Ascending aorta (tissue), 2 donors: ENCODE measurements at regions not wholly inside any gene's neighbourhood (a gene's known extent, or its start where the extent isn't known, plus 50 kb on each side); places are given as distances from the start of the nearest gene placed in this dataset.

Source experiments
- DNase-seq, 2 donors: peaks; one replicate each; pipeline ENCODE4 v3.0.0-alpha.2; 2019; ENCODE audit warnings: low spot score in 2 of 2
- H3K27ac ChIP-seq, 2 donors: fragments of 200-600 bp; sonication (generic); one replicate each; pipeline ENCODE4 v1.5.1; 2016 to 2017; ENCODE audit warnings: mild to moderate bottlenecking in 1 of 2
- H3K27me3 ChIP-seq: fragments of 200-600 bp; sonication (generic); one replicate; pipeline ENCODE4 v1.5.1; 2017
- H3K36me3 ChIP-seq, 2 donors: fragments of 200-600 bp; sonication (generic); one replicate each; pipeline ENCODE4 v1.5.1; 2016
- H3K4me1 ChIP-seq, 2 donors: fragments of 200-600 bp; sonication (generic); one replicate each; pipeline ENCODE4 v1.5.1; 2016 to 2017; ENCODE audit warnings: mild to moderate bottlenecking in 1 of 2
- H3K4me3 ChIP-seq, 2 donors: fragments of 200-600 bp; sonication (generic); one replicate each; pipeline ENCODE4 v1.5.1; 2016 to 2017; ENCODE audit warnings: mild to moderate bottlenecking in 1 of 2
- H3K9me3 ChIP-seq, 2 donors: fragments of 200-600 bp; sonication (generic); one replicate each; pipeline ENCODE4 v1.5.1; 2016
- intact Hi-C: fragments of 100-400 bp; cut with DNase I; formaldehyde crosslinking; loops from one replicate; pipeline ENCODE4 v1.15.1; 2023
- TF ChIP-seq, protein P1 (sequence below), 3 experiments: fragments of 200-600 bp in 2 of 3; fragments of 450-650 bp in 1 of 3; sonication (generic) in 2 of 3; IDR thresholded peaks; one replicate each; pipeline ENCODE4 v1.5.1; 2016 to 2019; ENCODE audit warnings: antibody characterized with exemption in 3 of 3, mild to moderate bottlenecking in 1 of 3, moderate library complexity in 1 of 3

GRCh38 chr1:82799261-82799660 is 998.5 kb downstream of the ADGRL2 start:
- Histone ChIP-seq H3K27me3 (no peaks in the 10 kb centered on the region), H3K4me3 (no peak overlapping the region), H3K36me3 (no peaks in the 10 kb centered on the region), H3K9me3 (no peaks in the 10 kb centered on the region), H3K4me1 (no peaks in the 10 kb centered on the region), H3K27ac (no peak overlapping the region)
- intact Hi-C loops: no loop called here
- TF ChIP-seq, protein P1, sequence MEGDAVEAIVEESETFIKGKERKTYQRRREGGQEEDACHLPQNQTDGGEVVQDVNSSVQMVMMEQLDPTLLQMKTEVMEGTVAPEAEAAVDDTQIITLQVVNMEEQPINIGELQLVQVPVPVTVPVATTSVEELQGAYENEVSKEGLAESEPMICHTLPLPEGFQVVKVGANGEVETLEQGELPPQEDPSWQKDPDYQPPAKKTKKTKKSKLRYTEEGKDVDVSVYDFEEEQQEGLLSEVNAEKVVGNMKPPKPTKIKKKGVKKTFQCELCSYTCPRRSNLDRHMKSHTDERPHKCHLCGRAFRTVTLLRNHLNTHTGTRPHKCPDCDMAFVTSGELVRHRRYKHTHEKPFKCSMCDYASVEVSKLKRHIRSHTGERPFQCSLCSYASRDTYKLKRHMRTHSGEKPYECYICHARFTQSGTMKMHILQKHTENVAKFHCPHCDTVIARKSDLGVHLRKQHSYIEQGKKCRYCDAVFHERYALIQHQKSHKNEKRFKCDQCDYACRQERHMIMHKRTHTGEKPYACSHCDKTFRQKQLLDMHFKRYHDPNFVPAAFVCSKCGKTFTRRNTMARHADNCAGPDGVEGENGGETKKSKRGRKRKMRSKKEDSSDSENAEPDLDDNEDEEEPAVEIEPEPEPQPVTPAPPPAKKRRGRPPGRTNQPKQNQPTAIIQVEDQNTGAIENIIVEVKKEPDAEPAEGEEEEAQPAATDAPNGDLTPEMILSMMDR (IDR thresholded peaks at IDR 0.05): no peak
- DNase-seq: no peak

DNA sequence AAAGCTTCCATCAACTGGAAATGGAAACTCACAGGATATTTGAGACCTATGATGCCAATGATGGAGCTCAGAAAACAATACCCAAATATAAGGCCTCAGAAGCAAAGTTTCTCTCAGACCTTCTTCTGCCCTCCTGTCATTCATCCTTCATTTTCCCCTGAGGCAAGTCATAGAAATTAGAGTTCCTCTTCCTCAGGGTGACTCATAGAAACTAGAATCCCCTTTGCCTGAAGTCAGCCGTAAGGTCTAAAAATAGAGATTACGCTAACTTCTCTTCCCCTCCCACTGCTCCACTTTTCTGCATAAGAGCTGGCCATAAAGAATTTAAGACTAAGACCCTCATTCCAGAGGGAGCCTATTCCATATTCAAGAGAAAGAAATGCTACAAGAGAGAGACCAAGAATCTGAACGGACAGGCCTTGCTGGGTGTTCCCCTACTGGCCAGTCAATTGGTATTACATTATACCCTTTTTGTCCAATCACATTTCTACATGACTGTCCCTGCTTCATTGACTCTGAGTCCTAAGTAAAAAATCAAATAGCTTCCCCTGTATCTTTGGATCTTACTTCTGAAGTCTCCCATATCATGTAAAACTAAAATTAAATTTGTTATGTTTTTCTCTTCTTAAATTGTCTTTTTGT is 994.9 kb downstream of the ADGRL2 start:
- no peak overlapping the region for H3K4me3 ChIP-seq
- intact Hi-C loops: no loop called here
- H3K4me1 ChIP-seq: no peaks in the 10 kb centered on the region
- H3K27me3 ChIP-seq: no peaks in the 10 kb centered on the region
- H3K9me3 ChIP-seq: no peaks in the 10 kb centered on the region
- no peak overlapping the region for H3K27ac ChIP-seq
- H3K36me3 ChIP-seq: no peaks in the 10 kb centered on the region
- no peak for DNase-seq
- TF ChIP-seq, protein P1 (IDR thresholded peaks at IDR 0.05): no peak

DNA sequence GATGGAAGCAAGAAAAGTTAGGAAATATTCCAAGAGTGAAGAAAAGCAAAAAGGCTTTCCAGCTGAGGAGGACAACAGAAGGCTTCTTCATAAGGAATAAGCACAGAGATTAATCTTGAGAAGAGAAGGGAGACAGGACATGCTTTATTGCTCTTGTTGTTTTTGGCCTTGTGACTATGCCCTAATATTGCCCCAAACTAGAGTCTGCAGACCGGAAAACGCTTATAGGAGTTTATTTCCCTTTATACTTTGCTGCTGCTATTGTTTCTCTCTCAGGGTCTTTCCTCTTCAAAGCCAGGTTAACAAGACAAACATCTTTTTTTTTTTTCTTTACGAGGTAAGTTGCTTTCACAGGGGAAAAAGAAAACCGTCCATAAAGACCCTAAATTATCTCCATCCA is 991.4 kb downstream of the ADGRL2 start:
- Histone ChIP-seq H3K36me3 (no peaks in the 10 kb centered on the region), H3K4me1 (no peaks in the 10 kb centered on the region), H3K4me3 (no peak overlapping the region), H3K9me3 (peaks cover 0 to 3% of the 10 kb centered on the region in 2 donors), H3K27ac (no peak overlapping the region), H3K27me3 (no peaks in the 10 kb centered on the region)
- TF ChIP-seq, protein P1 (IDR thresholded peaks at IDR 0.05): no peak
- intact Hi-C loops: no loop called here
- DNase-seq: no peak

GRCh38 chr1:82790556-82790955 is 989.8 kb downstream of the ADGRL2 start:
- Histone ChIP-seq H3K9me3 (peaks cover 0 to 3% of the 10 kb centered on the region in 2 donors), H3K27me3 (no peaks in the 10 kb centered on the region), H3K4me1 (no peaks in the 10 kb centered on the region), H3K36me3 (no peaks in the 10 kb centered on the region), H3K27ac (no peak overlapping the region), H3K4me3 (no peak overlapping the region)
- TF ChIP-seq, protein P1 (IDR thresholded peaks at IDR 0.05): no peak
- no peak for DNase-seq
- intact Hi-C loops: no loop called here

GRCh38 chr1:82788660-82789059 is 987.9 kb downstream of the ADGRL2 start:
- Histone ChIP-seq H3K27me3 (no peaks in the 10 kb centered on the region), H3K27ac (no peak overlapping the region), H3K4me3 (no peak overlapping the region), H3K4me1 (no peaks in the 10 kb centered on the region), H3K9me3 (peaks cover 0 to 3% of the 10 kb centered on the region in 2 donors), H3K36me3 (no peaks in the 10 kb centered on the region)
- DNase-seq: no peak
- TF ChIP-seq, protein P1 (IDR thresholded peaks at IDR 0.05): no peak
- intact Hi-C loops: no loop called here

DNA sequence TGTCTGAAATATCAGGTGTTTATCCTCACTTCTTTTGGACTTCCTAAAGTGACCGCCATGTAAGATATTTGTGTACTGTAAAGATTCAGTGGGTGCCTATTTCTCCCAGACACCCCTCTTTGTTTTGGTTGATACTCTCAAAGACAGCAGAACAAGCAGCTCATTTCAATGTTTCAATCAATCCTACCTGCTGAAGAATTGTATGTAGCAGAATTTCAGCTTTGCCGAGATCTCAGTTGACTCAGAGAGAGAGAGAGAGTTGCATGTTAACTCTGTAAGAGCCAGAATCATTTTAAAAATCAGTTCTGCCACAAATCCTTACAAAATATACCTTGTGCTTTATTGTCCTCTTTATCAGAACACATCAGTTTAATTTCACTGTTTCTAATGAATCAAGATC is 987.3 kb downstream of the ADGRL2 start:
- Histone ChIP-seq H3K27ac (no peak overlapping the region), H3K36me3 (no peaks in the 10 kb centered on the region), H3K9me3 (peaks cover 0 to 3% of the 10 kb centered on the region in 2 donors), H3K4me1 (no peaks in the 10 kb centered on the region), H3K4me3 (no peak overlapping the region), H3K27me3 (no peaks in the 10 kb centered on the region)
- DNase-seq: no peak
- intact Hi-C loops: no loop called here
- TF ChIP-seq, protein P1 (IDR thresholded peaks at IDR 0.05): no peak
